Stimulated activated effector memory CD8-positive, alpha-beta T cell treated with anti-CD3 and anti-CD28 coated beads, Interleukin-12 subunit alpha, Interleukin-12 subunit beta, amount 100 ng/mL, for 72 hours (primary cell): ENCODE measurements at regions not wholly inside any gene's neighbourhood (a gene's known extent, or its start where the extent isn't known, plus 50 kb on each side); places are given as distances from the start of the nearest gene placed in this dataset.
A peak's percentile ranks its signal among the peaks of the same experiment; 100 is the strongest.

Experiments
- ATAC-seq: fragments of 150-1000 bp; cut with Tn5 transposase; 2 replicates; pipeline ENCODE4 v1.10.0; 2021
- DNase-seq, 2 donors: peaks; one replicate each; pipeline ENCODE4 v3.0.0; 2021 to 2022; ENCODE audit warnings: low spot score in 2 of 2
- H3K27ac Mint-ChIP-seq: one replicate; pipeline ENCODE4 v1.8.0; 2022; ENCODE audit warnings: mild to moderate bottlenecking, mixed read lengths
- H3K36me3 Mint-ChIP-seq: one replicate; pipeline ENCODE4 v1.8.0; 2022; ENCODE audit warnings: mild to moderate bottlenecking, mixed read lengths
- H3K4me1 Mint-ChIP-seq: one replicate; pipeline ENCODE4 v1.8.0; 2022; ENCODE audit warnings: mixed read lengths
- H3K4me3 Mint-ChIP-seq: one replicate; pipeline ENCODE4 v1.8.0; 2022; ENCODE audit warnings: mild to moderate bottlenecking, mixed read lengths
- H3K9me3 Mint-ChIP-seq: one replicate; pipeline ENCODE4 v1.8.0; 2022; ENCODE audit warnings: mixed read lengths

GRCh38 chr1:222256058-222256457, 291.8 kb downstream of the HHIPL2 start:
- no peaks in the 10 kb centered on the region for H3K9me3 Mint-ChIP-seq
- H3K4me3 Mint-ChIP-seq = no peak overlapping the region
- H3K27ac Mint-ChIP-seq = no peak overlapping the region
- H3K4me1 Mint-ChIP-seq = peaks cover 13% of the 10 kb centered on the region
- no peak for DNase-seq
- no peaks in the 10 kb centered on the region for H3K36me3 Mint-ChIP-seq
- ATAC-seq = no peak

GRCh38 chr1:222252788-222253187, 295.1 kb downstream of the HHIPL2 start:
- DNase-seq = no peak
- Mint-ChIP-seq H3K4me3 (no peak overlapping the region), H3K4me1 (peaks cover 13% of the 10 kb centered on the region), H3K9me3 (no peaks in the 10 kb centered on the region), H3K27ac (no peak overlapping the region), H3K36me3 (no peaks in the 10 kb centered on the region)
- no peak for ATAC-seq

DNA sequence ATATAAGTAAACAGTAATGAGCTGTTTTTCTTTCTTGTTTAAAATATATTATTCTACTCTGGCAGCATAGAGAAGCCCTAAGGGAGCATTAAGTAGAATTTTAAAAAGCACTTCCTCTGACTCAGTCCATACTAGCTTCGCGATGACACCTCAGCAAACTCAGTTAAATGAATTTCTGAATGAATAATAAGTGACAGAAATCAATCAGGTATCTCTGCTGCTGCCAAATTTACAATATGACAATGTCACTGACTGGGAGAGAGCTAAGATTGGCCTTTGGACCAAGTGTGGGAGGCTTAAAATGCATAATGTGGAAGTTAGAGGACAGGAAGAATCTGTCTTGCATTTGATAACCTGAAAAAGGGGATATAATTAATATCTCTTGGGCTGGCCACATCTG, 296.1 kb downstream of the HHIPL2 start:
- Mint-ChIP-seq H3K27ac (no peak overlapping the region), H3K9me3 (no peaks in the 10 kb centered on the region), H3K36me3 (no peaks in the 10 kb centered on the region), H3K4me3 (no peak overlapping the region), H3K4me1 (peaks cover 13% of the 10 kb centered on the region)
- peak; percentile 77 for ATAC-seq
- DNase-seq = no peak

- H3K4me3 Mint-ChIP-seq = no peak overlapping the region
- ATAC-seq (no peak), DNase-seq (no peak)
- no peaks in the 10 kb centered on the region for H3K36me3 Mint-ChIP-seq
- no peak overlapping the region for H3K27ac Mint-ChIP-seq
- H3K9me3 Mint-ChIP-seq = no peaks in the 10 kb centered on the region
- H3K4me1 Mint-ChIP-seq = peaks cover 13% of the 10 kb centered on the region
Measured at GRCh38 chr1:222250376-222250775, 297.5 kb downstream of the HHIPL2 start.

- Mint-ChIP-seq H3K4me1 (peaks cover 13% of the 10 kb centered on the region), H3K4me3 (no peak overlapping the region), H3K9me3 (no peaks in the 10 kb centered on the region), H3K27ac (no peak overlapping the region), H3K36me3 (no peaks in the 10 kb centered on the region)
- ATAC-seq (peak; percentile 21), DNase-seq (no peak)
Measured at GRCh38 chr1:222247811-222248310, 300.0 kb downstream of the HHIPL2 start.

- Mint-ChIP-seq H3K4me3 (no peak overlapping the region), H3K36me3 (no peaks in the 10 kb centered on the region), H3K4me1 (peaks cover 9% of the 10 kb centered on the region), H3K27ac (no peak overlapping the region), H3K9me3 (no peaks in the 10 kb centered on the region)
- ATAC-seq = no peak
- DNase-seq = no peak
Measured at GRCh38 chr1:222247081-222247480, 300.8 kb downstream of the HHIPL2 start.

DNA sequence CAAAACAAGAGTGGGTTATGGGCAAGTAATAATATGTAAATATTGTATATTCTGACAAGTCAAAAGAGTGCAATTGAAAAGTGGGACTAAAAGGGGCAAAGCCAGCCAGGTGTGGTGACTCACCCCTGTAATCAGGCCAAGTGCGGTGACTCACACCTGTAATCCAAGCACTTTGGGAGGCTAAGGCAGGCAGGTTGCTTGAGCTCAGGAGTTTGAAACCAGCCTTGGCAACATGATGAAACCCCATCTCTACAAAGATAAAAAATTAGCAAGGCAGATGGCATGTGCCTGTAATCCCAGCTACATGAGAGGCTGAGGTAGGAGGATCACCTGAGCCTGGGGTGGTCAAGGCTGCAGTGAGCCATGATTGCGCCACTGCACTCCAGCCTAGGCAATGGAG, 304.0 kb downstream of the HHIPL2 start:
- no peaks in the 10 kb centered on the region for H3K36me3 Mint-ChIP-seq
- no peak overlapping the region for H3K27ac Mint-ChIP-seq
- no peaks in the 10 kb centered on the region for H3K9me3 Mint-ChIP-seq
- DNase-seq (no peak), ATAC-seq (no peak)
- H3K4me1 Mint-ChIP-seq = no peaks in the 10 kb centered on the region
- no peak overlapping the region for H3K4me3 Mint-ChIP-seq

GRCh38 chr1:222242492-222242891, 305.4 kb downstream of the HHIPL2 start:
- DNase-seq = no peak
- Mint-ChIP-seq H3K4me1 (no peaks in the 10 kb centered on the region), H3K36me3 (no peaks in the 10 kb centered on the region), H3K4me3 (no peak overlapping the region), H3K9me3 (no peaks in the 10 kb centered on the region), H3K27ac (no peak overlapping the region)
- no peak for ATAC-seq

DNA sequence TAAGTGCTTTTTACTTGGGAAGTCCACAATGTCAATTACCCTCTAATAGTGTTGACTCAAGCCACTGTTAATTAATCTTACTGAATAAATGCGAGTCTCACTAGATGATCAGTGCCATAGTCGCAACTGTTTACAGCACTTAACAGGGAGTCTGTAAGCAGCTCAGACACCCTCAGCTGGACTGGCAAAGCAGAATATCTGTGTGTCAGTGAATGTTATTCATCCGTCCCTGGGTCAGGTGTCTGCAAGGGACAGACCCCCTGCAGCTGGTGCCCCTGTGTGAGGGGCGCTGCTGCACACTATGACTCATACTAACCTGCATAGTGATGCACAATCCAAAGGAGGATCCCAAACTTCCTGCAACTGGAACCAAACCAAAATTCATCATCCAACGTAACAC, 306.5 kb downstream of the HHIPL2 start:
- ATAC-seq (no peak), DNase-seq (no peak)
- Mint-ChIP-seq H3K36me3 (no peaks in the 10 kb centered on the region), H3K27ac (no peak overlapping the region), H3K9me3 (no peaks in the 10 kb centered on the region), H3K4me3 (no peak overlapping the region), H3K4me1 (no peaks in the 10 kb centered on the region)

- ATAC-seq (no peak), DNase-seq (no peak)
- Mint-ChIP-seq H3K4me1 (no peaks in the 10 kb centered on the region), H3K36me3 (no peaks in the 10 kb centered on the region), H3K9me3 (no peaks in the 10 kb centered on the region), H3K4me3 (no peak overlapping the region), H3K27ac (no peak overlapping the region)
Measured at GRCh38 chr1:222240536-222241181, 307.2 kb downstream of the HHIPL2 start.

GRCh38 chr1:222239130-222239529, 308.8 kb downstream of the HHIPL2 start:
- DNase-seq (no peak), ATAC-seq (no peak)
- Mint-ChIP-seq H3K4me1 (no peaks in the 10 kb centered on the region), H3K27ac (no peak overlapping the region), H3K9me3 (no peaks in the 10 kb centered on the region), H3K4me3 (no peak overlapping the region), H3K36me3 (no peaks in the 10 kb centered on the region)

DNA sequence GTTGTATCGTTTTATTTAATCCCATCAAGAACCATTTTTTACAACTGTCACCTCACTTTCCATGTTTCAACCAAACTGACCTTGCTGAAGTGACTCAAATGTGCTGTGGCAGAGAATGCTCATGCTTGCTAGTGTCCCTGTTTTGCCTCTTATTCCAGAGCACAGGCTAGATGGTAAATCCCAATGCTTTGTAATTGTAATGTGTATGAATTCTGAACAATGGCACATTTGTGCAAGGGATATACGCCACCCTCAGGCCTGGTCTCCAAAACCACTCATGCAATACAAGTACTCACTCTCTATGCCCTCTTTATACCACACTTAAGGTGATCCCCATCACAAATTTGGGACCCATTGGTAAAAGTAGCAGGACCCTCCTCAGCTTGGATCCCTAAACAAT, 313.6 kb downstream of the HHIPL2 start:
- DNase-seq (no peak), ATAC-seq (no peak)
- H3K4me1 Mint-ChIP-seq = no peaks in the 10 kb centered on the region
- H3K9me3 Mint-ChIP-seq = no peaks in the 10 kb centered on the region
- H3K4me3 Mint-ChIP-seq = no peak overlapping the region
- no peak overlapping the region for H3K27ac Mint-ChIP-seq
- H3K36me3 Mint-ChIP-seq = no peaks in the 10 kb centered on the region

GRCh38 chr1:222233444-222234158, 314.3 kb downstream of the HHIPL2 start:
- Mint-ChIP-seq H3K27ac (no peak overlapping the region), H3K4me3 (no peak overlapping the region), H3K9me3 (no peaks in the 10 kb centered on the region), H3K4me1 (no peaks in the 10 kb centered on the region), H3K36me3 (no peaks in the 10 kb centered on the region)
- no peak for ATAC-seq
- DNase-seq = no peak

- no peaks in the 10 kb centered on the region for H3K9me3 Mint-ChIP-seq
- H3K27ac Mint-ChIP-seq = no peak overlapping the region
- DNase-seq (no peak), ATAC-seq (no peak)
- no peaks in the 10 kb centered on the region for H3K36me3 Mint-ChIP-seq
- no peak overlapping the region for H3K4me3 Mint-ChIP-seq
- no peaks in the 10 kb centered on the region for H3K4me1 Mint-ChIP-seq
Measured at GRCh38 chr1:222232842-222233241, 315.1 kb downstream of the HHIPL2 start.

DNA sequence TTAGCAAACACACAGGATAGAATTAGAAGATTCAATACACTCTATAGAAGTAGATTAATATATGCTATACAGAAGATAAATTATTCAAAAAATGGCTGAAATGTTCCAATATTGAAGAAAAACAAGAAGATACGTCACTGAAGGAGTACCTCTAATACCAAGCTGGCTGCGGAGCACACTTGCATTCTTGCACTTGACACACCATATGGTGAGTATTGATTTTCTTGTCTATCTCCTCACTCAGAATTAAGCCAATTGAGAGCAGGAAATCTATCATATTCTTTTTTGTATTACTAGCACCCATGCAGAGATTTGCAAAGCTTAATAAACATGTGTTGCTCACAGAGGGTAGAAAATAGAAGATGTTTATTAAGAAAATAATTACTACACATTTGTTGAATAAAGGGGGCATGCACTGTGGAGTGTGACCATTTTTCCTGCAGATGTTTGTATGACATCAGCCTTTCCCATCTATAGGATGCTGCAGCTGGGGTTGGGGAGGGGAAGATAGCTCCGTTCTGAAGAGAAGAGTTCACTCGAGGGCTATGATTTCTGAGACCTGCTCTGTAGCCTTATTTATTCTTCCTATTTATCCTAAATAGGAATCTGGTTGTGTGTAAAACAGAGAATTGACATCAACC, 318.1 kb downstream of the HHIPL2 start:
- Mint-ChIP-seq H3K36me3 (no peaks in the 10 kb centered on the region), H3K4me1 (no peaks in the 10 kb centered on the region), H3K4me3 (no peak overlapping the region), H3K9me3 (no peaks in the 10 kb centered on the region), H3K27ac (no peak overlapping the region)
- DNase-seq = no peak
- ATAC-seq = no peak

DNA sequence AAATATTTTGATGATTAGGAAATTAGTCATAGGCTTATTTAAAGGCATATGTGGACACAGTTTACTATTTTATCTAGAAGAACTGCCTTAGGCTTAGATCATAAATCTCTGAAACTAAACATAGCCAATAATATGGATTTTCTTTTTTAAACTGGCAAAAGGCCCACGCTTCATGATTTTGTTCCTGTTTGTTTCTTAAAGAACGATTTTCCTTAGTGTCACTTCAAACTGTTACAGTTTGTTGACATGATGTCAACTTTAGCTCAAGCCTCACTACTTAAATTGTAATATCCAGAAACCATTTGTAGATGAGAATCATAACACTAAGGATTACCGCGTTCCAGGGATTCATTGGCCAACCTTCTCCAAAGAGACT, 322.6 kb downstream of the HHIPL2 start:
- Mint-ChIP-seq H3K36me3 (no peaks in the 10 kb centered on the region), H3K27ac (no peak overlapping the region), H3K9me3 (no peaks in the 10 kb centered on the region), H3K4me3 (no peak overlapping the region), H3K4me1 (no peaks in the 10 kb centered on the region)
- ATAC-seq = no peak
- DNase-seq = no peak
